PC-9 (cell line): ENCODE measurements at regions not wholly inside any gene's neighbourhood (a gene's known extent, or its start where the extent isn't known, plus 50 kb on each side); places are given as distances from the start of the nearest gene placed in this dataset.

Experiments
- BruUV-seq: library from RNA; stranded (reverse); fragments of 400-500 nt; replicated peaks from 2 replicates; lab custom pipeline; 2021; lab: Mats Ljungman, UMichigan
- CTCF ChIA-PET: fragments of 300-600 bp; sonication (Branson Sonifier 250); formaldehyde crosslinking; loops from one replicate; lab custom pipeline; 2022; ENCODE audit warnings: antibody characterized with exemption; lab: Charles Lee
- POLR2A ChIA-PET: fragments of 300-600 bp; sonication (Branson Sonifier 250); formaldehyde crosslinking; loops from one replicate; lab custom pipeline; 2022; ENCODE audit warnings: antibody characterized with exemption; ENCODE audit not compliant: unreplicated experiment; lab: Charles Lee
- DNase-seq, 2 experiments: peaks; one replicate each; pipeline versions ENCODE4 v3.0.0 to v3.0.0-alpha.2; 2015 to 2022; ENCODE audit warnings: mixed read lengths in 1 of 2
- H2AFZ ChIP-seq: fragments of 200-600 bp; sonication (generic); 2 replicates; pipeline ENCODE4 v1.8.1; 2017; ENCODE audit warnings: antibody characterized with exemption
- H3F3A ChIP-seq: fragments of 200-600 bp; sonication (generic); 2 replicates; pipeline ENCODE4 v1.8.1; 2017; ENCODE audit warnings: antibody characterized with exemption, mild to moderate bottlenecking, low read depth; ENCODE audit not compliant: insufficient read depth
- H3K27ac ChIP-seq: fragments of 200-600 bp; sonication (generic); 2 replicates; pipeline ENCODE4 v1.6.1; 2016; ENCODE audit warnings: mixed run types
- H3K27me3 ChIP-seq: fragments of 200-600 bp; sonication (generic); 2 replicates; pipeline ENCODE4 v1.6.1; 2016; ENCODE audit warnings: low read depth, mixed run types; ENCODE audit not compliant: insufficient read depth
- H3K36me3 ChIP-seq: fragments of 200-600 bp; sonication (generic); 2 replicates; pipeline ENCODE4 v1.6.1; 2016; ENCODE audit warnings: low read depth, mixed run types
- H3K4me1 ChIP-seq: fragments of 200-600 bp; sonication (generic); replicated peaks from 2 replicates; pipeline ENCODE4 v1.6.1; 2016; ENCODE audit warnings: mixed run types; ENCODE audit not compliant: insufficient read depth
- H3K4me2 ChIP-seq: fragments of 200-600 bp; sonication (generic); 2 replicates; pipeline ENCODE4 v1.6.1; 2017; ENCODE audit warnings: mixed run types
- H3K4me3 ChIP-seq: fragments of 200-600 bp; sonication (generic); 2 replicates; pipeline ENCODE4 v1.6.1; 2016; ENCODE audit warnings: mixed run types
- H3K79me2 ChIP-seq: fragments of 200-600 bp; sonication (generic); 2 replicates; pipeline ENCODE4 v1.6.1; 2017; ENCODE audit warnings: low read depth, mixed run types
- H3K9me2 ChIP-seq: fragments of 200-600 bp; sonication (generic); 2 replicates; pipeline ENCODE4 v1.8.1; 2017; ENCODE audit warnings: mild to moderate bottlenecking; ENCODE audit not compliant: insufficient read depth
- H3K9me3 ChIP-seq: fragments of 200-600 bp; sonication (generic); 2 replicates; pipeline ENCODE4 v1.8.1; 2016; ENCODE audit warnings: low read depth; ENCODE audit not compliant: insufficient read depth
- H4K20me1 ChIP-seq: fragments of 200-600 bp; sonication (generic); 2 replicates; pipeline ENCODE4 v1.8.1; 2017; ENCODE audit not compliant: insufficient read depth
- CTCF ChIP-seq: fragments of 200-600 bp; sonication (generic); conservative IDR thresholded peaks from 2 replicates; pipeline ENCODE4 v1.6.1; 2017; ENCODE audit warnings: mixed run types, antibody characterized with exemption, mild to moderate bottlenecking, moderate library complexity
- EZH2 ChIP-seq: fragments of 200-600 bp; sonication (generic); IDR thresholded peaks from 2 replicates; pipeline ENCODE4 v1.8.0; 2017; ENCODE audit warnings: antibody characterized with exemption, low read depth
- intact Hi-C: fragments of 100-400 bp; cut with micrococcal nuclease; formaldehyde crosslinking; loops from one replicate; pipeline ENCODE4 v1.10.0; 2022; ENCODE audit not compliant: unreplicated experiment

- H3K4me3 ChIP-seq, result no peak overlapping the region
- no peak overlapping the region for H2AFZ ChIP-seq
- no peaks in the 10 kb centered on the region for H3K27me3 ChIP-seq
- no peaks in the 10 kb centered on the region for H3K79me2 ChIP-seq
- H3K4me2 ChIP-seq, result no peak overlapping the region
- H3K9me3 ChIP-seq, result no peaks in the 10 kb centered on the region
- H3K4me1 ChIP-seq, result no peaks in the 10 kb centered on the region
- ChIA-PET POLR2A (no interaction called here), CTCF (interaction anchor here (0.6 kb wide), 1 partner anchor 312 kb away, joined by 3 read pairs; no protein-coding TSS in a partner anchor)
- H3F3A ChIP-seq, result no peaks in the 10 kb centered on the region
- H3K27ac ChIP-seq, result no peak overlapping the region
- no peak for DNase-seq
- no peaks in the 10 kb centered on the region for H4K20me1 ChIP-seq
- no peaks in the 10 kb centered on the region for H3K36me3 ChIP-seq
- intact Hi-C loops, result no loop called here
- no peak for TF ChIP-seq EZH2
- TF ChIP-seq CTCF, result no peak
- BruUV-seq, result no TSS peak
- H3K9me2 ChIP-seq, result no peaks in the 10 kb centered on the region
These were observed 86.6 kb upstream of the RPS6KA2 start for GRCh38 chr6:166713434-166714186.

- no peak overlapping the region for H2AFZ ChIP-seq
- no peaks in the 10 kb centered on the region for H3K27me3 ChIP-seq
- H3K9me2 ChIP-seq, result no peaks in the 10 kb centered on the region
- H3K4me2 ChIP-seq, result no peak overlapping the region
- H3K4me1 ChIP-seq, result no peaks in the 10 kb centered on the region
- BruUV-seq, result no TSS peak
- intact Hi-C loops, result no loop called here
- H3F3A ChIP-seq, result no peaks in the 10 kb centered on the region
- DNase-seq, result no peak
- H3K9me3 ChIP-seq, result no peaks in the 10 kb centered on the region
- ChIA-PET CTCF (interaction anchor here (0.6 kb wide), 1 partner anchor 311 kb away, joined by 3 read pairs; no protein-coding TSS in a partner anchor), POLR2A (no interaction called here)
- H3K27ac ChIP-seq, result no peak overlapping the region
- H3K79me2 ChIP-seq, result no peaks in the 10 kb centered on the region
- TF ChIP-seq CTCF (no peak), EZH2 (no peak)
- no peaks in the 10 kb centered on the region for H4K20me1 ChIP-seq
- no peaks in the 10 kb centered on the region for H3K36me3 ChIP-seq
- no peak overlapping the region for H3K4me3 ChIP-seq
These were observed 85.5 kb upstream of the RPS6KA2 start for GRCh38 chr6:166712286-166713228.

- no peaks in the 10 kb centered on the region for H3K27me3 ChIP-seq
- ChIA-PET CTCF (no interaction called here), POLR2A (no interaction called here)
- H3F3A ChIP-seq, result no peaks in the 10 kb centered on the region
- no peaks in the 10 kb centered on the region for H3K79me2 ChIP-seq
- peaks cover 6% of the 10 kb centered on the region; the same call in 1 of the 2 replicates for H3K4me1 ChIP-seq
- H3K36me3 ChIP-seq, result no peaks in the 10 kb centered on the region
- no peak overlapping the region for H3K4me3 ChIP-seq
- H3K9me3 ChIP-seq, result no peaks in the 10 kb centered on the region
- no peaks in the 10 kb centered on the region for H4K20me1 ChIP-seq
- H3K27ac ChIP-seq, result no peak overlapping the region
- no peak overlapping the region for H3K4me2 ChIP-seq
- no peak for TF ChIP-seq CTCF
- no peak for TF ChIP-seq EZH2
- H2AFZ ChIP-seq, result no peak overlapping the region
- BruUV-seq, result no TSS peak
- no peaks in the 10 kb centered on the region for H3K9me2 ChIP-seq
- no peak for DNase-seq
- intact Hi-C loops, result no loop called here
These were observed 83.0 kb upstream of the RPS6KA2 start for GRCh38 chr6:166710084-166710483.
